ENCODE measurements at regions not wholly inside any gene's neighbourhood (a gene's known extent, or its start where the extent isn't known, plus 50 kb on each side); places are given as distances from the start of the nearest gene placed in this dataset.

DNA sequence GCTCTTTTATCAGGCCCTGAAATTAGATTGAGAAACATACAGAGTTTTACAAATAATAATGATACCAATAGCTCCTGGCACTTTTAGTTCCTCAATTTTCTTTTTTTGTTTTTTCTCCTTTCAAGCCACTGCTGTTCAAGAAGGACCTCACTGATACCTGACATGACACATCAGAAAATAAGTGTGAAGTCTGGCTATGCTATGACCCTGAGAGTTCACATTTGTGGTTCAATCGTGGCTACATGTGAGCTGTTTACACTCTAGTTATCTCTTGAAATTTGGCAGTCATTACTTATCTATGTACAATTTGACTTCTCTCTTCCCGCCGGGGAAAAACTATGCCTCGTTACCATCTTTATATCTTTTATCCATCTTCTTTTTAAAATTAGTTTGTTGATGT lies 686.5 kb downstream of the EPHA4 start:
- no peaks in the 10 kb centered on the region for H3K79me2 ChIP-seq (ENCODE audit: insufficient read depth)
- TF ChIP-seq EZH2 (IDR thresholded peaks at IDR 0.05; ENCODE audit: insufficient read depth, poor library complexity, severe bottlenecking) = no peak
- no peak for TF ChIP-seq EZH2phosphoT487 (IDR thresholded peaks at IDR 0.05; ENCODE audit: insufficient read depth, low read depth)
- no peaks in the 10 kb centered on the region for H3K36me3 ChIP-seq (ENCODE audit: low read depth)
- H3K4me2 ChIP-seq (ENCODE audit: unreplicated experiment) = no peak overlapping the region
- H3K27me3 ChIP-seq (replicated peaks; ENCODE audit: insufficient read depth) = no peaks in the 10 kb centered on the region
- H3K4me3 ChIP-seq = no peak overlapping the region
- no peak for DNase-seq
- H3F3A ChIP-seq (ENCODE audit: insufficient read depth) = no peaks in the 10 kb centered on the region
- in situ Hi-C loops (cut with MboI) = no loop called here
- peaks cover 5% of the 10 kb centered on the region; the same call in 1 of the 2 replicates for H3K4me1 ChIP-seq (ENCODE audit: insufficient read depth)
- H3K9me3 ChIP-seq (ENCODE audit: low read depth) = no peaks in the 10 kb centered on the region
- no peak overlapping the region for H3K27ac ChIP-seq
- H4K20me1 ChIP-seq (ENCODE audit: insufficient read depth) = no peaks in the 10 kb centered on the region
- no peaks in the 10 kb centered on the region for H3K9me2 ChIP-seq (ENCODE audit: insufficient read depth)
- 62 to 64% methylated on average over 4 of the region's 4 CpGs for WGBS, 2 experiments (ENCODE audit: low coverage in 1 of 2, low lambda C conversion rate in 2 of 2, missing lambda C conversion rate in 2 of 2)
- no peak overlapping the region for H2AFZ ChIP-seq
- no peak overlapping the region for H3K9ac ChIP-seq

DNA sequence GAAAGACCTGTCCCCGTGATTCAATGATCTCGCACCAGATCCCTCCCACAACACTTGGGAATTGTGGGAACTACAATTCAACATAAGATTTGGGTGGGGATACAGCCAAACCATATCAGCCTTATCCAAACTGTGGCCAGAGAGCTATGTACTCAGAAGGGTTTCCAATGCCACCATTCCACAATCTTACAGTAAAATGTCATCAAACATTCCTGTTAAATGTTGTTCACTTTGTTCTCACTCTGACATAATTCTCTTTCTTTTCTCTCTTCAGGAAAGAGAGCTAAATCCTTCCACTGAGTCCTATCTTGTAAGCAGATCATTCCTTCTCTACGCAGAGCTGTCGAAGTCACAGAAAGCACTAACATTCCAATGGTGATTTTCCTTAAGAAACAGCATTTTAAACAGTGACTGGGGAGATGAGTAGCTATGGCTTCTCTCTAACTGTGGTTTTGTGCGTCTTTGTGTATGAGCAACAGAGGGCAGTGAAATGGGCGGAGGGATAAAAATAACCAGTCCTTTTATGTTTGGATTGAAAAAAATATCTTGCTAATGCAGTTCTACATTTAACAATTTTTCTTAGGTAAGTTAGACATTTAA lies 684.7 kb downstream of the EPHA4 start:
- no peaks in the 10 kb centered on the region for H4K20me1 ChIP-seq (ENCODE audit: insufficient read depth)
- no peak overlapping the region for H3K4me2 ChIP-seq (ENCODE audit: unreplicated experiment)
- WGBS, 2 experiments (ENCODE audit: low coverage in 1 of 2, low lambda C conversion rate in 2 of 2, missing lambda C conversion rate in 2 of 2) = 64 to 75% methylated on average over 6 of the region's 6 CpGs
- H3K9me2 ChIP-seq (ENCODE audit: insufficient read depth) = no peaks in the 10 kb centered on the region
- H3K27ac ChIP-seq = no peak overlapping the region
- H2AFZ ChIP-seq = no peak overlapping the region
- H3F3A ChIP-seq (ENCODE audit: insufficient read depth) = no peaks in the 10 kb centered on the region
- in situ Hi-C loops (cut with MboI) = no loop called here
- H3K4me1 ChIP-seq (ENCODE audit: insufficient read depth) = peaks cover 5% of the 10 kb centered on the region
- no peak overlapping the region for H3K9ac ChIP-seq
- no peak for DNase-seq
- H3K9me3 ChIP-seq (ENCODE audit: low read depth) = no peaks in the 10 kb centered on the region
- no peaks in the 10 kb centered on the region for H3K79me2 ChIP-seq (ENCODE audit: insufficient read depth)
- no peaks in the 10 kb centered on the region for H3K27me3 ChIP-seq (replicated peaks; ENCODE audit: insufficient read depth)
- no peak for TF ChIP-seq EZH2 (IDR thresholded peaks at IDR 0.05; ENCODE audit: insufficient read depth, poor library complexity, severe bottlenecking)
- no peak for TF ChIP-seq EZH2phosphoT487 (IDR thresholded peaks at IDR 0.05; ENCODE audit: insufficient read depth, low read depth)
- H3K4me3 ChIP-seq = no peak overlapping the region
- no peaks in the 10 kb centered on the region for H3K36me3 ChIP-seq (ENCODE audit: low read depth)

DNA sequence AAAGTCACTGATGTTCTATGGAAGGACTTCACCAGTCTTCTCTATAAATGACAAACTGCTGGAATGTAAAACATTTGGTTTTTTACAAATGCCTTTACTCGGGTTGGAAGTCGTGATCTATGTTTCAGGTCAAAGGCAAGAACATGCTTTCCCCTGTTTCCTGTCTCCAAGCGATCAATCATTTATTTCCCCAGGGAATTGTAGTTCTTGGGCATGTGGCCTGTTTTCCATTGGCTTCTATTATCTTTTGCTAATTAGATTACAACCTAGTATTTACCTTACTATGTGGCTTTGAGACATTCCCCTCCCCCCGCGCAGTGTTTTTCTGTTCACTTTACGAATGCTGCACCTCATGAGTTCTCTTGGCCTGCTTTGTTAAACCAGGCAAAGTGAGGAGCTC lies 684.2 kb downstream of the EPHA4 start:
- Histone ChIP-seq H3K9ac (no peak overlapping the region), H3K4me2 (ENCODE audit: unreplicated experiment) (no peak overlapping the region), H3K9me3 (ENCODE audit: low read depth) (no peaks in the 10 kb centered on the region), H3K4me1 (ENCODE audit: insufficient read depth) (peaks cover 5% of the 10 kb centered on the region), H3K27me3 (replicated peaks; ENCODE audit: insufficient read depth) (no peaks in the 10 kb centered on the region), H3K9me2 (ENCODE audit: insufficient read depth) (no peaks in the 10 kb centered on the region), H2AFZ (no peak overlapping the region), H3F3A (ENCODE audit: insufficient read depth) (no peaks in the 10 kb centered on the region), H3K27ac (no peak overlapping the region), H3K36me3 (ENCODE audit: low read depth) (no peaks in the 10 kb centered on the region), H4K20me1 (ENCODE audit: insufficient read depth) (no peaks in the 10 kb centered on the region), H3K4me3 (no peak overlapping the region), H3K79me2 (ENCODE audit: insufficient read depth) (no peaks in the 10 kb centered on the region)
- no peak for DNase-seq
- WGBS, 2 experiments (ENCODE audit: low coverage in 1 of 2, low lambda C conversion rate in 2 of 2, missing lambda C conversion rate in 2 of 2) = 50 to 51% methylated on average over 6 of the region's 6 CpGs
- in situ Hi-C loops (cut with MboI) = no loop called here
- TF ChIP-seq EZH2 (IDR thresholded peaks at IDR 0.05; ENCODE audit: insufficient read depth, poor library complexity, severe bottlenecking) = no peak
- no peak for TF ChIP-seq EZH2phosphoT487 (IDR thresholded peaks at IDR 0.05; ENCODE audit: insufficient read depth, low read depth)

DNA sequence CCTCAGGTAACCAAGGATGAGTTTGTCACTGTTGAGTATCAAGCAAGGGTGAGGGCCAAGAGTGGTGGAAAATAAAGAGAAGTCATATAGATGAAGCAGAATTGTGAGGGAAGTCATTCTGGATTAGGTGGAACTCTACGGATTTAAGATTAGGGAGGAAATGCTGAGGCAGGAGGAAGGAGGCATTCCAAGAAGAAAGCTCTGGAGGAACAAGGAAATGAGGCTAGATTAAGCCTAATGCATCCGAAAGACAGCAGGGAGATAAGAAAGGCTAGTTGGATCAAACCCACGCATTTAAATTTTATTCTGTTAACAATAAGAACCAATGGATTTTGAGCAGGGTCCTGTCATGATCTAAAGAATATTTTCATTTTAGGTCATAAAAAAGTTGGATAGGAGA lies 681.2 kb downstream of the EPHA4 start:
- H3K27ac ChIP-seq = no peak overlapping the region; the same call in 1 of the 2 replicates
- no peaks in the 10 kb centered on the region for H3K9me3 ChIP-seq (ENCODE audit: low read depth)
- no peak for DNase-seq
- 57 to 66% methylated on average over 3 of the region's 3 CpGs for WGBS, 2 experiments (ENCODE audit: low coverage in 1 of 2, low lambda C conversion rate in 2 of 2, missing lambda C conversion rate in 2 of 2)
- H3F3A ChIP-seq (ENCODE audit: insufficient read depth) = peaks cover 10% of the 10 kb centered on the region; the same call in 1 of the 2 replicates
- no peak overlapping the region for H3K9ac ChIP-seq
- H3K79me2 ChIP-seq (ENCODE audit: insufficient read depth) = no peaks in the 10 kb centered on the region
- no peak overlapping the region for H2AFZ ChIP-seq
- no peaks in the 10 kb centered on the region for H4K20me1 ChIP-seq (ENCODE audit: insufficient read depth)
- no peaks in the 10 kb centered on the region for H3K27me3 ChIP-seq (replicated peaks; ENCODE audit: insufficient read depth)
- H3K4me1 ChIP-seq (ENCODE audit: insufficient read depth) = peaks cover 16% of the 10 kb centered on the region
- no peaks in the 10 kb centered on the region for H3K36me3 ChIP-seq (ENCODE audit: low read depth)
- in situ Hi-C loops (cut with MboI) = no loop called here
- H3K9me2 ChIP-seq (ENCODE audit: insufficient read depth) = no peaks in the 10 kb centered on the region
- no peak overlapping the region for H3K4me2 ChIP-seq (ENCODE audit: unreplicated experiment)
- H3K4me3 ChIP-seq = no peak overlapping the region
- no peak for TF ChIP-seq EZH2phosphoT487 (IDR thresholded peaks at IDR 0.05; ENCODE audit: insufficient read depth, low read depth)
- no peak for TF ChIP-seq EZH2 (IDR thresholded peaks at IDR 0.05; ENCODE audit: insufficient read depth, poor library complexity, severe bottlenecking)
